GM21367 (cell line): ENCODE measurements at regions not wholly inside any gene's neighbourhood (a gene's known extent, or its start where the extent isn't known, plus 50 kb on each side); places are given as distances from the start of the nearest gene placed in this dataset.

Experiments
- ATAC-seq: cut with Tn5 transposase; IDR thresholded peaks from one replicate; pipeline ENCODE4 v1.9.1; 2021; ENCODE audit not compliant: unreplicated experiment

GRCh38 chr9:27747450-27747849, 174.2 kb upstream of the C9orf72 start:
- no peak for ATAC-seq

- no peak for ATAC-seq
These were observed 176.6 kb upstream of the C9orf72 start for GRCh38 chr9:27749838-27750237.

DNA sequence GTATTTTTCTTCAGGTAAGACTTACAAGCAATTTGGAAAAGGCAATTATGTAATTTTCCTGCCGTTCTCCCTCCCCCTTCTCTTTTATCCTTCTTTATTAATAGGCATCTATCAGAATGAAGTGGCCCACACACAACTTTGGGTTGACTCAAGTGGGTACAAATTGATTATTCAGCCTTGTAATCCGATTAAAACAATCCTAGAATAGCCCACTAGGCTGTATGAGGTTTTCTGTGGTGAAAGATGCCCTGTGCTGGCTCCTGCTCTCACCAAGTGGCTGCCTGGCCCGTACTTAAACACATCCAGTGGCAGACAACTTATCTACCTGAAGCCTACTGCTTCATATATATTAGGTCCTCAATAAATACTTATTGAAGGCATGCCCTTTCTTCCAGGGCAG, 177.3 kb upstream of the C9orf72 start:
- ATAC-seq, result no peak

- ATAC-seq, result no peak
These were observed 178.8 kb upstream of the C9orf72 start for GRCh38 chr9:27752069-27752468.

- no peak for ATAC-seq
These were observed 182.6 kb upstream of the C9orf72 start for GRCh38 chr9:27755846-27756245.

- no peak for ATAC-seq
These were observed 183.1 kb upstream of the C9orf72 start for GRCh38 chr9:27756418-27756817.

- no peak for ATAC-seq
These were observed 190.6 kb upstream of the C9orf72 start for GRCh38 chr9:27763831-27764230.

DNA sequence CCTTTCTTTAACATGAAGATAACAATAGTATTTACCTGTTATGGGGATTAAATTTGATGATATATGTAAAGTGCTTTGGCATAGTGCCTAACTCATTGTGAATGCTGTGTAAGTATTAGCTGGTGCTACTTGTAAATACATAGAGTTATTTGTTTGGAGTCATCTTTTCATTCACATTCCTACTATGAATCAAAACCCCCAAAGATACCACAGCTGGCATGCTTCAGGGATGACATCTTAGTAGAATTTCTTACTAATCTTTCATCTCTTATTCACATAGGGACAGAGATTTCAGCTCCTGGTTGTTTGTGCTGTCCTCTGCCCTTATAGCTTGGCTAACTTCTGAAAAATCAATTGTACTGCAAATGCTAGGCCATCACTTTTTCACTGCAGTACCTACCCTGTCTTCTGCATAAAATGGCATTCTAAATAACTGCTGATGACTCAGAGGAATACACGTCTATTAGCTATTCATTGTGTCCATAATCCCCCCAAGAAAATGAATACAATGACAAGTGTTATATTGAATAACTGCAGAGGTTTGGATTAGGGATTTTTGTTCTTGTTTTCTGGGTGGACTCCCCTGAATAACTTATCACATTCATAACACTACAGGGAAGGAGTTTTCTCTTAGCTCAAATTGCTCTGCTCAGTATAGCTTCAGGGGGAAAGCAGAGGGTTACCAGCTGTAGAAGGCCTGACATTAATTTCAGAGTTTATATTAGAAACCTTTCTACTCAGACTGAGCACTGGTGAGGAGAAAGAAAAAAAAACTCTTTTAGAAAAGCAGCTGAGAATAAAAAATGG, 192.2 kb upstream of the C9orf72 start:
- ATAC-seq, result no peak

- ATAC-seq, result no peak
These were observed 193.0 kb upstream of the C9orf72 start for GRCh38 chr9:27766073-27766835.

- ATAC-seq, result no peak
These were observed 195.5 kb upstream of the C9orf72 start for GRCh38 chr9:27768781-27769180.

DNA sequence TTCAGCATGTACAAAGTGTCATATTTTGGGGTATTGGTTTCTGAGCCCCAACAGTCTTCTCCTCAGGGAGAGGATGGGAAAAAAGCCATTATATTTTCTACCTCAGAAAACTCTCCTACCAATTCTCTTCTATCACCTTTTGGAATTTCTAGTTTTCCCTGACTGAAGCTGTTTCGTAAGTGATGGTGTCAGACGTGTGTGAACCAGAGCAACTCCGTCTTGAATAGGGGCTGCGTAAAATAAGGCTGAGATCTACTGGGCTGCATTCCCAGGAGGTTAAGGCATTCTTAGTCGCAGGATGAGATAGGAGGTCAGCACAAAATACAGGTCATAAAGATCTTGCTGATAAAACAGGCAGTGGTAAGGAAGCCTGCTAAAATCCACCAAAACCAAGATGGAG, 197.3 kb upstream of the C9orf72 start:
- no peak for ATAC-seq

DNA sequence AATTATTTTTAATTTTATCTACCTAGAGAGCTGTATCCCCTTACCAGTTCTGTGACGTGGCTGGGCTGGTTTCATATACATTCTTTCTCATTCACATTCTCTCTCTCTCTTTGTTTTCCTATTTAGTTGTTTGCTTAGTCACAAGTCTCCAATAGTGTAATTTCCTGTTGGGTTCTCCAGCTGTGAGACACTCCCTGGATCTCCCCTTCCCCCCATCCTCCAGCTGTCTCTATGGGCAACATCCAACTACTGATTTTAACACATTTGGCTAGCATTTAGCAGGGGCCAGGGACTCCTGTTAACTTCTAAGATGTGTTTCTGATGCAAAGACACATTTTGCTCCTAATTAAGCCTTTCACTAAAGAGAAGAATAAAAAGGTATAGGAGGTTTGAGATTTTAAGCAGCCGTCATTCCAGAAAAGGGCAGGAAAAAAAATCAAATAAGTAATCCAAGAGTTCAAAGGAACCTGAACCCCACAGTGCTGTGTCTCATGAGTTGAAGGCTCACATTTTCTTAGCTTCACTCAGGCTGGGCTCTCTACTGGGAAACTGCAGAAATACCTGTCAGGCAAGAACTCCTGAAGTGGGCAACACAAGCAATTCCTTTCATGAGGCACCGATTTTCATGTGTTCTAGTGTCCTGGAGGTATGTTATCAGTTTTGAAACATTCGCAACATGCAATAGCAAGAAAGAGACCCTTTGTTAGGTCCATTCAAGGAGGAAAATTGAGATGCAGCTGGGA, 198.7 kb upstream of the C9orf72 start:
- ATAC-seq, result no peak

DNA sequence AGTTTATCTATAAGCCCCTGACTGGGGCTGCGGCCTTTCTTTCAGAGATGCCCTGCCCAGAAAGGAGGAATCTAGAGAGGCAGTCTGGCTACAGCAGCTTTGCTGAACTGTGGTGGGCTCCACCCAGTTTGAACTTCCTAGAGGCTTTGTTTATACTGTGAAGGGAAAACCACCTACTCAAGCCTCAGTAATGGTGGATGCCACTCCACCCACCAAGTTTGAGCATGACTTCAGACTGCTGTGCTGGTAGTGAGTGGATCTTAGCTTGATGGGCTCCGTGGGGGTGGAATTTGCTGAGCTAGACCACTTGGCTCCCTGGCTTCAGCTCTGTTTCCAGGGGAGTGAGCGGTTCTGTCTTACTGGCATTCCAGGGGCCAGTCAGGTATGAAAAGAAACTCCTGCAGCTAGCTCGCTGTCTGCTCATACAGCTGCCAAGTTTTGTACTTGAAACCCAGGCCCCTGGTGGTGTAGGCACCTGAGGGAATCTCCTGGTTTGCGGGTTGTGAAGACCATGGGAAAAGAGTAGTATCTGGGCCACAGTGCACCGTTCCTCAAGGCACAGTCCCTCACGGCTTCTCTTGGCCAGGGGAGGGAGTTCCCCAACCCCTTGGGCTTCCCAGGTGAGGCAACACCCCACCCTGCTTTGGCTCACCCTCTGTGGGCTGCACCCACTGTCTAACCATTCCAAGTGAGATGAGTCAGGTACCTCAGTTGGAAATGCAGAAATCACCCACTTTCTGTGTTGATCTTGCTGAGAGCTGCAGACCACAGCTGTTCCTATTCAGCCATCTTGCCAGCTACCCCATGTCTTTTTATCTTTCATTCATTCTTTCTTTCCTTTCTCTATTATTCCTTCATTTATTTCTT, 211.8 kb upstream of the C9orf72 start:
- no peak for ATAC-seq

- ATAC-seq, result no peak
These were observed 212.4 kb upstream of the C9orf72 start for GRCh38 chr9:27785714-27786100.

DNA sequence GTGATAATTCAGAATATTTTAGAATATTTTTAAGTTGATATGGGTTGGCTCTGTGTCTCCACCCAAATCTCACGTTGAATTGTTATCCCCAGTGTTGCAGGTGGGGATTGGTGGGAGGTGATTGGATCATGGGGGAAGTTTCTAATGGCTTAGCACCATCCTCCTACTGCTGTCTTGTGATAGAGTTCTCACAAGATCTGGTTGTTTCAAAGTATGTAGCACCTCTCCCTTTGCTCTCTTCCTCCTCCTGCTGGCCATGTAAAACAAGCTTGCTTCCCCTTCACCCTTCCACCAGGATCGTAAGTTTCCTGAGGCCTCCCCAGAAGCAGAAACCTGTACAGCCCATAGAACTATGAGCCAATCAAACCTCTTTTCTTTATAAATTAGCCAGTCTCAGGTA, 214.6 kb upstream of the C9orf72 start:
- ATAC-seq, result no peak

- ATAC-seq, result no peak
These were observed 218.0 kb upstream of the C9orf72 start for GRCh38 chr9:27791311-27791710.

DNA sequence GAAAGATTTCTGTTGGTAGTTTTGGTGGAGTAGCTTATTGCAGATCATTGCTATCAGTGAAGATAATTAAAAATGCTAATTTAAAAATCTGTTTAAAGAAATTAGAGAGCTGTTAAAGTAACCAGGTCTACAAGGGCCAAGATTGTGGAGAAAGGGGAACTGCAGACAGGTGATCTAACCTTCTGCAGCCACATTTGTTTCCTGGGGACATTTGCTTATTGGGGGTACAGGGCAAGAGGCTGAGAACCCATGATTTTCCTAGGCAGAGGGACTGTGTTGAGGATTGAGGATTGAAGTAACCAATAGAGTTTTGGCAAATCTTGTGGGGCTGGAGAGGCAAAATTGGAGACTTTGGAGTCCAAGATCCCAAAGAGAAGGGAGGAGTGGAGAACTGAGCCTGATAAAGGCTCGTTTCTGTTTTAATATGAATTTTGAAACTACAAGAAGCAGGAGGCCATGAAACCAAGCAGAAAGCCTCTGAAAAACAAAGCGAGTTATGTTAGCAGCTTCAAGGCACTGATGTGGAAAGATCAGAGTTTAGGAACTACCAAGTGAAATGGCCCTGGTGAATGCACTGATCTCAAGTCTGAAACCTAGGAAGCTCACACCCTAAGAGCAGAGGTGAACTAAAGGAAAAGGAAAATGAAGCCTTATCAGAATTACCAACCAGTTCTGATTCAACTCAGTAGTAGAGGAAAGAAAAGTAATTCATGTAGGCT, 219.8 kb upstream of the C9orf72 start:
- ATAC-seq, result no peak

DNA sequence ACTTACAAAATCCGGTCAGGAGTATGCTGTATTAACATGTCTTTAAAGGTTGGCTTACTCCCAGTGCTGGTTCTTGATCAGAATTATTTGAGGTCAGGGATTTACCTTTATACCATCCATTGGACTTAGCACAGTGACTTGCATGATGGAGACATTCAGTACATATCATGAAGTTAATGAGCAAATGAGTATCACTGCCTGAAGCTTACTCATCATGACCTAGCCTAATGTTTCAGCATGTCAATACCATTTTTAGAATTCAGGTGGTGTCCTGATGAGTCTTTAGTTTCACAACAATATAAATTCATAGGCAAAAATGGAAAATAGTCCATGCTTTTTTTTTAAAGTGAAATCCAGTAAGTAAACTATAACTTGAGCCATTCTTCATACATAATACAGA, 226.0 kb upstream of the C9orf72 start:
- ATAC-seq, result no peak

DNA sequence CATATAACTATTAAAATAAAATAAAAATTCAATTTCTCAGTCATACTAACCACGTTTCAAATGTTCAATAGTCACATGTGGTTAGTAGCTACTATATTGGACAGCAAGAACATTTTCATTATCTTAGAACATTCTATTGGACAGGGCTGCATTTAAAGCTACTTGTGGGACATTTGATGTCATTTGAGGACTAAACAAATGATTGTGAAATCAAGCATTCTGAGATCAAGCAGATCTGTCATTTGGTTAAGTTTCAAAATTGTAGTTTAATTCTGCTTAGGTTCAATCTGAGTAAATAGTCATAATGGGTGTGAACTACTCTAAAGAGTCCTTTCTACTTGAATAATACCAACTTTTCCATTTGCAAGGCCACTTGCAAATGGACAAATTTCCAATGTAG, 226.9 kb upstream of the C9orf72 start:
- ATAC-seq, result no peak

GRCh38 chr9:27800692-27801370, 227.6 kb upstream of the C9orf72 start:
- ATAC-seq, result no peak
